Renal pelvis (tissue), 1 donor: ENCODE measurements at regions not wholly inside any gene's neighbourhood (a gene's known extent, or its start where the extent isn't known, plus 50 kb on each side); places are given as distances from the start of the nearest gene placed in this dataset.
"Not testable (repeated sequence)": the region's sequence is repeated elsewhere in the genome, so short reads cannot be mapped to it uniquely, and the experiment has no call there.

ENCODE experiments used
- DNase-seq: peaks from one replicate; pipeline ENCODE4 v3.0.0-alpha.2; 2013

DNA sequence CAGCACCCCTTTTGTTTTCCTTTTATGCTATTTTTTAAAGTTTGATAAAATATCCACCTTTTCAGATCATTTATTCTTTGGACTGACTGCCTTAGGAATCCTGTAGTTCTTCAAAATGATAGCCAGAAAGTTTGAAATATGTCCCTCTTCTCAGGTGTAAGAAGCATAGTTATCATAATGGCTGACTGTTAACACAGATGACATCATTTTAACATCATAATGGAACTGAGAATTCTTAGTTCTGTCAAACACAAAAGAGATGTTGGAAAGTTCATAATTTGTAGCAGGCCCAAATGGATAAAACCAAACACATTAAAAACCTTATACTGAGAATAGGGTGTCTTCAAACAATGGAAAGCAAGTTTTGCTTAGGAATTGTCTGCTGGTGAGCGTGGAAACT lies 1254.4 kb downstream of the ADGRL3 start:
- no peak for DNase-seq

DNA sequence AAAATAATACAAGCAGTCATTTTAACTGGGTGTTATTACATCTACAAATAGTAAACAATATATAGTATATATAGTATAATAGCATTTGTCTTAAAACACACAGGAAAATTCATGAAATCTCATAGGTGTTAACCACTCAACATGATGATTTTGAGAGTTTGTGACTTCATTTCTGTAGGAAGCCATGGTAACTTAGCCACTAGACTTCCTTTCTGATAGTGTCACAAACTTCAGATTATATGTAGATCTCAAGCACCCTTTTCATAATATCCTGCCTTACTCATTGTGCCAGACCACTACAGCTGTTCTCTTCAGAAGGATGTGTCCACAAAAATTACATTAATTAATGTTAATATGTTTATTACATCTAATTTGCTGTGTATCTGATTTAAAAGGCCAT lies 1250.6 kb downstream of the ADGRL3 start:
- DNase-seq = no peak

DNA sequence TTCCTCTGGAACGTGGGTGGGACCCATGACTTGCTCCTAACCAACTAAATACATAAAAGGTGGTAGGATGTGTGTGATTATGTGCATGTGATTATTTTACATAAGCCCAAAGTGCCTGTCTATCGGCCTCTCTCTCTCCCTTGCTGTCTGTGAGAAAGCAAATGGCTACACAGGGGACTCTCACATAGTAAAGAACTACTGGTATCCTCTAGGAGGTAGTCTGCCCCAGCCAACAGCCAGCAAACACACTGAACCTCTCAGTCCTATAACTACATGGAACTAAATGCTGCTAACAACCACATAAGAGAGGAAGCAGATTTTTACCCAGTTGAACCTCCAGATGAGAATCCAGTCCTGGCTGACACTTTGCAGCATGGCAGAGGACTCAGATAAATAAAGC lies 1249.4 kb downstream of the ADGRL3 start:
- DNase-seq = no peak

DNA sequence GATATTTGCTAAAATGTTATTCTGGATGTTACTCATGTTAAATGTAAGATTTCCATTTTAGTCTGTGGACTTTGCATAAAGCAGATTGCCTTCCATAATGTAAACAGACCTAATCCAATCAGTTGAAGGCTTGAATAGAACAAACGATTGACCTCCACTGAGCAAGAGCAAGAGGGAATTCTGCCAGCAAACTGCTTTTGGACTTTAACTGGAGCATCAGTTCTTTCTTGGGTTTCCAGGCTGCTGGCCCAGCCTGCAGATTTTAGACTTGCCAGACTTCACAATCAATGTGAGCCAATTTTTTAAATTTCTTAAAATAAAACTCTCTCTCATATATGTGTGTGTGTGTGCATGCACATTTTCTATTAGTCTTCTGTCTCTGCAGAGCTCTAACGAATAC lies 1248.8 kb downstream of the ADGRL3 start:
- no peak for DNase-seq

DNA sequence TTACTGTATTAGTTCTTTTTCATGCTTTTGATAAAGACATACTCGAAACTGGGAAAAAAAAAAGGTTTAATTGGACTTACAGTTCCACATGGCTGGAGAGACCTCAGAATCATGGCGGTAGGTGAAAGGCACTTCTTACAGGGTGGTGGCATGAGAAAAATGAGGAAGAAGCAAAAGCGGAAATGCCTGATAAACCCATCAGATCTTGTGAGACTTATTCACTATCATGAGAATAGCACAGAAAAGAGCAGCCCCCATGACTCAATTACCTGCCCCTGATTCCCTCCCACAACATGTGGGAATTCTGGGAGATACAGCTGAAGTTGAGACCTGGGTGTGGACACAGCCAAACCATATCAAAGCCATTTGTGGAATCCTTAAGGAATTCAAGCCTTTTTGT lies 1238.9 kb downstream of the ADGRL3 start:
- no peak for DNase-seq

DNA sequence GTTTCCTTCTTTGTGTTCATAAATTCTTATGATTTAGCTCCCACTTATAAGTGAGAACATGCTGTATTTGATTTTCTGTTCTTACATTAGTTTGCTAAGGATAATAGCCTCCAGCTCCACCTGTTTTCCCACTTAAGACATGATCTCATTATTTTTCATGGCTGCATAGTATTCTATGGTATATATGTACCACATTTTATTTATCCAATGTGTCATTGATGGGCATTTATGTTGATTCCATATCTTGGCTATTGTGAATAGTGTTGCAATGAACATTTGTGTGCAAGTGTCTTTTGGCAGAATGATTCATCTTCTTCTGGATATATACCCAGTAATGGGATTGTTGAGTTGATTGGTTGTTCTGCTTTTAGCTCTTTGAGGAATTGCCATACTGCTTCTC lies 1234.8 kb downstream of the ADGRL3 start:
- no peak for DNase-seq

GRCh38 chr4:62431513-62432231 lies 1231.5 kb downstream of the ADGRL3 start:
- not testable (repeated sequence) for DNase-seq

DNA sequence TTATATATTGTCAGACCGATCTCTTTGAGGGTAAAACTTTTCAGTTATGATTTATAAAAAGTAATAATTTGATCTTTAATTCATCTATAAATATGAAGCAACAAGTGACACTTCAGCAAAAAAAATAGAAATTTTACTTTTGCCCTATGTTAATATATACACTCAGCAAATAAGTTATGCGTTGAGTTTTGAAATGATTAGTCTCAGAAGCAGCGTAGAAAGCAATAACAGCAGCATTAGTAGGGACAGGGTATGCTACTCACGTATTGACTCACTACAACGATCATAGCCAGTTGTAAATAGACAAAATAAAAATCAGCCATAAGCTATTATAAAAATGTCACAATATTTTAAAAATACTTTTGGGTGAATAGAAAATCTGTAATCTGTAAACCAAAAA lies 1229.2 kb downstream of the ADGRL3 start:
- no peak for DNase-seq

GRCh38 chr4:62415256-62415655 lies 1215.1 kb downstream of the ADGRL3 start:
- DNase-seq = no peak

- DNase-seq = no peak
These were observed 1214.4 kb downstream of the ADGRL3 start for GRCh38 chr4:62414563-62414962.

- DNase-seq = no peak
These were observed 1210.4 kb downstream of the ADGRL3 start for GRCh38 chr4:62410371-62411003.

GRCh38 chr4:62408454-62408853 lies 1208.3 kb downstream of the ADGRL3 start:
- DNase-seq = no peak

DNA sequence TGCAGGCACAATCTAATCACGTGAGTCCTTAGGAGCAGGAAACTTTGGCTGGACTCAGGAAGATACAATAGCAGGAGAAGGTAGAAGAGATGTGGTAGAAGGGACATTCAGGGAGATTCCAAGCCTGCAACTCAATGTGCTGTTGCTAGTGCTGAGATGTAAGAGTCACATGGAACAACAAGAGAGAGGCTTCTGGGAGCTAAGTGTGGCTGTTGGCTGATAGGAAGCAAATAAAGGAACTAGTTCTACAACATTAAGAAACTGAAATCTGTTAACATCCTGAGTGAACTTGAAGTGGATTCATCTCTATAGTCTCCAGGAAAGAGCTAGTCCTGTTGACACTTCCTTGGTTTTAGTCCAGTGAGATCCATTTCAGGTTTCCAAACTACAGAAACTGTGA lies 1207.4 kb downstream of the ADGRL3 start:
- DNase-seq = no peak

DNA sequence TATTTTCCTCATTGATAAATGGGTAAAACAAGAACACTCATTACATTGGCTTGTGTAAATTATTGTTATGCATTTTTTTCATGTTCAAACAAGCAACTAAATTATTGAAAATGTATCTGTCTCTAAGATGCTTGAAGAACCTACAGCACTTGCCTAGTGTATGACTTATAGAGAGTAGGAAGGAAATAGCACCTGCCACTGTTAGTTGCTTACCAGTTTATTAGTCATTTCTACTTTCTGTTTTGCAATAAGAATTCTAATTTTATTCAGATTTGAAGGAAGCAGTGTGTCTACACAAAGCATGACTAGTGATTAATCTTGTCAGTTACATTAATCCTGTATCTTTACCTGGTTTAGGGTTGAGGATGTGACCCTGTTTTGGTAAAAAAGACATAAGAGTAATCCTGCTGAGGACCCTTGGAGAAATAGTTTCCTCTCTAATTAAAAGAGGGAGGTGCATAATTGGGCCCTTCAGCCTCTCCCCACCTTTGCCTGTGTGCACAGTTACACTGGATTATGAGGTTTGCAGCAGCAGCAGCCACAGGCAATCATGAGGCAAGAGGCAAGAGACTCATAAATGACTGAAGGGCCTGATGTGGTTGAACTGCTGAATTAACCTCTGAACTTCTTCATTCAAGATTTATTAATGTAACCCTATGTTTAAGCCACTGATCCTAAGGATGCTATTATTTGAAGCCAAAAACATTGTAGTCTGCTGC lies 1202.1 kb downstream of the ADGRL3 start:
- DNase-seq = no peak

DNA sequence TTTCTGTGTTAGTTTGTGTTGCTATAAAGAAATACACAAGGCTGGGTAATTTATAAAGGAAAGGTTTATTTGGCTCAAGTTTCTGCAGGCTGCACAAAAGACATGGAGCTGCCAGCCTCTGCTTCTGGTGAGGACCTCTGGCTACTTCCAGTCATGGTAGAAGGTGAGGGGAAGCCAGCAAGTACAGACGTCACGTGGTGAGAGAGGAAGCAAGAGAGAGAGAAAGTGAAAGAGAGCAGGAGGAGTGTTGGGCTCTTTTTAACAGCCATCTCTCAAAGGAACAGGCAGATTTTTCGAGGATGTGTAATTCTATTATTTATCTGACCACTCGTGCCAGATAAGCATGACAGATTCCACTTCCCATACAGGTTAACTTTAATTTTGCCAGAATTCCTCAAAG lies 1199.1 kb downstream of the ADGRL3 start:
- DNase-seq = no peak

DNA sequence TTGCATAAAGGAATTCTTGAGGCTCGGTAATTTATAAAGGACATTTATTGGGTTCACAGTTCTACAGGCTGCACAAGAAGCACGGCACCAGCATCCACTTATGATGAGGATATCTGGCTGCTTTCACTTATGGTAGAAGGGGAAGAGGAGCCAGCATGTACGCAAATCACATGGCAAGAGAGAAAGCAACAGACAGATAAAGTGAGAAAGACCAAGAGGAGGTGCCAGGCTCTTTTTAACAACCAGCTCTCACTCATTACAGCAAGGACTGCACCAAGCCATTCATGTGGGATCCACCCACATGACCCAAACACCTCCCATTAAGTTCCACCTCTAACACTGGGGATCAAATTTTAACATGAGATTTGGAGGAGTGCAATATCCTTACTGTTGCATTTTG lies 1198.2 kb downstream of the ADGRL3 start:
- DNase-seq = no peak

- no peak for DNase-seq
These were observed 1194.6 kb downstream of the ADGRL3 start for GRCh38 chr4:62394766-62395165.

DNA sequence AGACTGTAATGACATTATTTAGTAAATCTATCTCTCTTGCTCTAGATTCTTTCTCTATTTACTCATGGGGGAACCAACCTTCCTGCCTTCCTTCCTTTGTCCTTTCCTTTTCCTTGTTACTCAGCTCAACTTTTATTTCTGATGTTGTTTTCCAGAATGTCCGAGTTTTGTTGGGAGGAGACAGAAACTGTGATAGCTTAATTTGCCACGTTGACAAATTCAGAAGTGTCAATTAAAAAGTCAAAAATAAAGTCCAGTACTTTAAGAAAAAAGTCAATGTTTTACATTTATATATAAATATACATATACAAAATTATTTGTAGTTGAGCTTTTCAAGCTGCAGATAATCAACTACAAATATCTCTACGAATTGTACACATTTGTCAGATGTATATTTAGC lies 1187.7 kb downstream of the ADGRL3 start:
- DNase-seq = no peak

GRCh38 chr4:62377700-62378099 lies 1177.6 kb downstream of the ADGRL3 start:
- no peak for DNase-seq

DNA sequence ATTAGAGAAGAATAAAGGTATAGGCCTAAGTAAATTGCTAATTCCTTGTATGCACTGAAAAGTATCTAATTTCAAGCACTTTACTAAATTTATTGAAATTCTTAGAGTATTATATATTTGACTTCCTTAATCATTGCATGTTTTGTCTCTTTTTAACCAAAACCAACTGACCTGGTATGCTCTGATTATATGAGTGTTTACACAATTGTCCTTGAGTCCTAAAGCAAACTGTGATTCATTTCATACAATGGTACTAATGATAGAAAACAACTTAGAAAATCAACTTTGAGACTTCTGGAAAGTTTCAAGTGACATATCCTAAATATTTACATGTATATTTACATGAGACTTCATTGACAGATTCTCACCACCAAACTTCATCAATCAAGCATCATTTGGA lies 1177.1 kb downstream of the ADGRL3 start:
- DNase-seq = no peak

DNA sequence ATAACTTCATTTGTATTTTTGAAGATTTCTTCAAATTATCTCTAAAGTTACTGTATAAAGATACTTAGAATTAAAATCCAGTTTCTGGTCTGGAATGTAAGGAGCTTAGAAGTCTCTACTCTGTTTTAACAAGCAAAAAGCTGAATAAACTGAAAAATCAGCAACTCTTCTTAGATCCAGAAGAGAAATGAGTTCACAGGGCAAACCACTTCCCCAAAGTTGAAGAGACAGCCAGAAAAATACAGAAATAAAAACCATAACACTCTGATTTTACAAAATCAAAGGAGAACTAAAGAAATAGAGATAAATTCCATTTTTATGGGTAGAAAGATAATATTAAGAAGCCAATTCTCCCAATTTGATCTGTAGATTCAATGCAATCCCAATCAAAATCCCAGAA lies 1166.8 kb downstream of the ADGRL3 start:
- no peak for DNase-seq

- DNase-seq = no peak
These were observed 1160.0 kb downstream of the ADGRL3 start for GRCh38 chr4:62360156-62360545.

DNA sequence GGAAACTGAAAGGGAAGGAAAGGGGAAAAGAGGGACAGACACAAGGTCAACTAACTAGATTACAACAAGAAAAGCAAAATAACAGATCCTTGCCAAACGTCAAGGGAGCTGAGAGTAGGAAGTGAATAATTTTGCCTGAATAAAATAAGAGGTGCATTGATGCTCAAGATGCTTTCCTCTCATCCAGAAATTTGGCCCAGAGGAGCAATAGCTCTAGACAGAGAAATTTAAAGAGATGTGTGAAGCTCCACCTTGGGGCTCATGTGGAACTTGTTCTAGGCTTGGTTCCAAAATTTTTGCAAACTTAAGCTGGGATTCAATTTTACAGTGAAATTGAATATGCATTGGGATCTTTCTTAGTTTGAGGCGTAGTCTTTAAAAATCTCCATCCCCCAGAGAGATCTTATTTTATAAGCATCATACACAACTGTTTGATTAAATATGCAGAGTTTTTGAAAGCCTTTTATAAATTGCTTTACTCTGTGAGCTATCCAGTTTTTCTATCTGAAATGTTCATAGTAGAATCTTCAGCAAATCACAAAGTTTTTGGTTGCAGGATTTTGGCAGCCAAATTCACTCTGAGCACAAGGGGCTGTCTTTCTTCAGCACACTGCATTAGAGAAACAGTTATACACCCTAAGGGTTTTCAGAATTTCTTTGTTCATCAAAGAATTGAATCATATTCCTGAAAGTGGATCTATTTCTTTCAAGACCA lies 1159.5 kb downstream of the ADGRL3 start:
- no peak for DNase-seq
